ENCODE measurements at regions not wholly inside any gene's neighbourhood (a gene's known extent, or its start where the extent isn't known, plus 50 kb on each side); places are given as distances from the start of the nearest gene placed in this dataset.

GRCh38 chr4:57329279-57329678 lies 219.1 kb upstream of the IGFBP7 start:
- no peak overlapping the region for H3K27ac ChIP-seq
- TF ChIP-seq CTCF (IDR thresholded peaks at IDR 0.05) (no peak), ZFX (IDR thresholded peaks at IDR 0.05; ENCODE audit: borderline replicate concordance) (no peak)

GRCh38 chr4:57324673-57325307 lies 214.6 kb upstream of the IGFBP7 start:
- no peak overlapping the region for H3K27ac ChIP-seq
- TF ChIP-seq CTCF (IDR thresholded peaks at IDR 0.05) (no peak), ZFX (IDR thresholded peaks at IDR 0.05; ENCODE audit: borderline replicate concordance) (no peak)

GRCh38 chr4:57320849-57321248 lies 210.7 kb upstream of the IGFBP7 start:
- TF ChIP-seq ZFX (IDR thresholded peaks at IDR 0.05; ENCODE audit: borderline replicate concordance) (no peak), CTCF (IDR thresholded peaks at IDR 0.05) (no peak)
- no peak overlapping the region for H3K27ac ChIP-seq

GRCh38 chr4:57320217-57320616 lies 210.0 kb upstream of the IGFBP7 start:
- no peak for TF ChIP-seq CTCF (IDR thresholded peaks at IDR 0.05)
- no peak overlapping the region for H3K27ac ChIP-seq

- H3K27ac ChIP-seq = no peak overlapping the region
- no peak for TF ChIP-seq CTCF (IDR thresholded peaks at IDR 0.05)
These were observed 208.5 kb upstream of the IGFBP7 start for GRCh38 chr4:57318703-57319102.

- TF ChIP-seq ZFX (IDR thresholded peaks at IDR 0.05; ENCODE audit: borderline replicate concordance) = no peak
- TF ChIP-seq CTCF (IDR thresholded peaks at IDR 0.05) = no peak
These were observed 204.5 kb upstream of the IGFBP7 start for GRCh38 chr4:57314636-57315035.

GRCh38 chr4:57312296-57312695 lies 202.1 kb upstream of the IGFBP7 start:
- H3K27ac ChIP-seq = no peak overlapping the region
- TF ChIP-seq ZFX (IDR thresholded peaks at IDR 0.05; ENCODE audit: borderline replicate concordance) = no peak
- TF ChIP-seq CTCF (IDR thresholded peaks at IDR 0.05) = no peak

More at GRCh38 chr4:57314636-57315035, 204.5 kb upstream of the IGFBP7 start:
- no peak overlapping the region for H3K27ac ChIP-seq

Measured in 22Rv1 (cell line).